DMS 273 (cell line): ENCODE measurements at regions not wholly inside any gene's neighbourhood (a gene's known extent, or its start where the extent isn't known, plus 50 kb on each side); places are given as distances from the start of the nearest gene placed in this dataset.
"Not testable (repeated sequence)": the region's sequence is repeated elsewhere in the genome, so short reads cannot be mapped to it uniquely, and the experiment has no call there.

Source experiments
- DNase-seq: peaks from one replicate; lab custom pipeline; 2025; ENCODE audit not compliant: unreplicated experiment; lab: John Stamatoyannopoulos, UW

GRCh38 chr19:32067685-32068084 is 277.7 kb upstream of the ZNF507 start:
- no peak for DNase-seq

DNA sequence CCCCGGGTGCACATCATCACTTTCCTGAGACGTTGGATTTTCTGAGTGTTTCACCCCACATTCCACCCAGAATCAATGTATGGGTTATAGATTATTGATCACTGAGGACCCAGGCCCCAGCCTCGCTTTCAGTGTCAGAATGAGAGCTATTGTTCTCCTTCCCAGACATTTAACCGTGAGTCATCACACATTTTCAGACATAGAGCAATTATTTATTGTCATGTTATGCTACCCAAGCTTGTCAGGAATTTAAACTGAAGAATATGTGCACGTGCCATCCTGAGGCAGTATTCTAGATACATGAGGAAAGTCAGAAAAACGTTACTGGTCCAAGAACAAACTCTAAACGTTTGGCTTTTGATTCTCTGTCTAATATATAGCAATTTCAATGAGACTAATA is 276.6 kb upstream of the ZNF507 start:
- DNase-seq = no peak

DNA sequence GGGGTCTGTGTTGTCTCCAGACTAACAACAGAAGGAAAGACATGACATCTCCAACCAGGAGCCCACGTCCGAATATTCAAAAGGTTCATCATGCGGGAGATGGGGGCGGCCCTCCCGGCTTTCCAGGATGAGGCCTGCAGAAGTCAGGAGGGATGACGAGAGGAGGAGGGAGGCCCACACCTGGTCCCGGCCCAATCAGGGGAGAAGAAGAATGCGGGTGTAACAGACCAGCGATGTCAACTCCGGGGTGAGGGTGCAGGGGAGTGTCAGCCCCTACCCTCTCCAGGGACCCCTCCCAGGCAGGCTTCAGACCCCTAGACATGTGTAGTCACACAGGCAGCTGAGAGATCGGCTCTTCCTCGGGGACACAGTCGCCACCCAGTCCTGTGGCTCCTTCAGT is 275.3 kb upstream of the ZNF507 start:
- DNase-seq = no peak

GRCh38 chr19:32082028-32082427 is 263.4 kb upstream of the ZNF507 start:
- DNase-seq = no peak

DNA sequence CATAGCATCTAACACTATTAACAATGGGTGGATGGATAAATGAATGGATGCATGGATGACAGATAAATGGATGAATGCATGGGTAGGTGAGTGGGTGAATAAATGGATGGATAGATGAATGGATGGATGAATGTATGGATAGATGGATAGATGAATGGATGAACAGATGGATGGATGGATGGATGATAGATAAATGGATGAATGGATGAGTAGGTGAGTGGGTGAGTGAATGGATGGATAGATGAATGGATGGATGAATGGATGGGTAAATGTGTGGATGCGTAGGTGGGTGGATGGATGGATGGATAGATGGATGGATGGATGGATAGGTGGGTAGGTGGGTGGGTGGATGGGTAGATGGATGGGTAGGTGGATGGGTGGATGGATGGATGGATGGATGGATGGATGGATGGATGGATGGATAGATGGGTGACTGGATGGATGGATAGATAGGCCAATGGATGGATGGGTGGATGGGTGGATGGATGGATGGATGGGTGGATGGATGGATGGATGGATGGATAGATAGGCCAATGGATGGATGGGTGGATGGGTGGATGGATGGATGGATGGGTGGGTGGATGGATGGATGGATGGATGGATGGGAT is 260.6 kb upstream of the ZNF507 start:
- DNase-seq = not testable (repeated sequence)

DNA sequence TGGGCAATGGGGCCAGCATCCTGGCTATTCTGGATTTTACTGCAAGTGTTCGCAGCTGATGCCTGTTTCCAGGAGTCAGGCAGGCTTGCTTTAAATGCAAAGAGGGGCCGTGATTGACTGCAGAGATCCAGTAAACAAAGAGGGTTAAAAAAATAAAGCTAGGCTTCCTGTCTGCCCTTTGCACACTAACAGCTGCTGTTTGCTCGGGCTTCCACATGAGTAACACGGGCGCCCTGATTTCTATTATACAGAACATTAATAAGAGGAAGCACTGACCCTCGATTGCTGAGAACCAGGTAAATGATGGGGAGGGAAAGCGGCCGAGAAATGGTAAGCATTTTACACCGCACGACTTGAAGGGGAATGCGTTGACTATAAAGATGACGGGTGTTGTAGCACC is 254.2 kb upstream of the ZNF507 start:
- no peak for DNase-seq

GRCh38 chr19:32097011-32097410 is 248.4 kb upstream of the ZNF507 start:
- no peak for DNase-seq

DNA sequence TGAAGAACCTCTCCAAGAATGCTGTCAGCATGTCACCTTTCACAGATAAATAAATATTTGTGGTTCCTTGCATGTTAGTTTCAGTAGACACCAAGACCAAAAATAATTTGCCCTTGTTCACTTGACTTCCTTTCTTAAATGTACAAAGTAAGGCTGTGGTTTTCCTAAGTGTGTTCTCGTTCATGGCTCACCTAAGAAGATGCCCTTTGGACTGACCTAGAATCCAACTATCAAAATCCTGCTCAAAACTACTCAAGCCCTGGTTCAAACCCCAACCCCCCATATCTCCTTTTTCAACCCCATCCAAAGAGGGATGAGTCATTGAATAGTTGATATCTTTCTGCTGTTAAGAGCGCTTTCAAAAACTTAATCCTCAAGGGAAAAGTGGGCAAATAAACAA is 247.8 kb upstream of the ZNF507 start:
- no peak for DNase-seq

DNA sequence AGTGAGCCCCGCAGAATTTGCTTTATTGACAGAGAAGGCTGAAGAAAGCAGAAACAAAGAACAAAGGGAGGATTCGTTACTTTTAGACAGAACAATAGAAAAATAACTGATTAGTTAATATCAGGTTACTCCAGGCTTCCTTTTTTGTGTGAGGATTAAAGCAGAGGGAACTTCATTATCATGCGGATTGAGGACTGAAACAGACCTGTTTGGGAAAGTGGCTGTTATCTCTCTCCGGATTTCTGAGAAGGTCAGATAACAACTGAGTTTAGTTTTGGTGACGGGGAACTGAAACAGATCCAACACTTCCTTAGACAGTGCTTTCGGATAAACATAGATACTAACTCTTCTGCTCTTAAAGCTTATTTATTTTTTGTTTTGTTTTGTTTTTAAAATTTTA is 246.4 kb upstream of the ZNF507 start:
- DNase-seq = no peak

DNA sequence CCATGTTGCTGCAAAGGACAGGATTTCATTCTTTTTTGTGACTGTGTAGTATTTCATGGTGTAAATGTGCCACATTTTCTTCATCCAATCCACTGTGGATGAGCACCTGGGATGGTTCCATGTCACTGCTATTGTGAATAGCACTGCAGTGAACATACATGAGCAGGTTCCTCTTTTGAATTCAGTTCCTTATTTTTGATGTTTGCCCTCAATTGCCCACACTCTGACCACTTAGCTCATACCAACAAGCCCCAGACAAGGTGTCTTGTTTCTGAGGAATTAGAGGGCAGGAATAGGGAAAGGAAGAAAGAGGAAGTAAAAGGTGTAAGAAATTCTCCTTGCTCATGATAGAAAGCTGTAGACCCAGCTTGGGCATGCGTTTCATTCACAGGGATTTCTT is 244.2 kb upstream of the ZNF507 start:
- no peak for DNase-seq

DNA sequence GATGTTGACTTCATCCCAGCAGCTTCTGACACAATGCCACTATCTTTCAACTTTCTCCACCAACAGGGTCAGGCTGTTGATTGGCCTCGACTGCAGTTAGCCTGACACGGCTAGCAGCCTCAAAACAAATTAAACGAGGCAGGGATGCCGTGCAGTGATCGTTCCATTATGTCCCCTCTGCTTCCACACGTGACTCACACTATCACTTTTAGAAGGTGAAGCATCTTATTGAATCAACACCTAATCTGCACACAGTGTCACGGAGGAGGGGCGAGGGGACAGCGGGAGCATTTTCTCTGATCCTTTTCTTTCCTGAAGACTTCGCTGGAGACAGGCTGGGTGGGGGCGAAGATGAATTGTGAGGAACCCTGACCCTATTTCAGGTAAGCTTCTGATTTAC is 241.9 kb upstream of the ZNF507 start:
- no peak for DNase-seq

DNA sequence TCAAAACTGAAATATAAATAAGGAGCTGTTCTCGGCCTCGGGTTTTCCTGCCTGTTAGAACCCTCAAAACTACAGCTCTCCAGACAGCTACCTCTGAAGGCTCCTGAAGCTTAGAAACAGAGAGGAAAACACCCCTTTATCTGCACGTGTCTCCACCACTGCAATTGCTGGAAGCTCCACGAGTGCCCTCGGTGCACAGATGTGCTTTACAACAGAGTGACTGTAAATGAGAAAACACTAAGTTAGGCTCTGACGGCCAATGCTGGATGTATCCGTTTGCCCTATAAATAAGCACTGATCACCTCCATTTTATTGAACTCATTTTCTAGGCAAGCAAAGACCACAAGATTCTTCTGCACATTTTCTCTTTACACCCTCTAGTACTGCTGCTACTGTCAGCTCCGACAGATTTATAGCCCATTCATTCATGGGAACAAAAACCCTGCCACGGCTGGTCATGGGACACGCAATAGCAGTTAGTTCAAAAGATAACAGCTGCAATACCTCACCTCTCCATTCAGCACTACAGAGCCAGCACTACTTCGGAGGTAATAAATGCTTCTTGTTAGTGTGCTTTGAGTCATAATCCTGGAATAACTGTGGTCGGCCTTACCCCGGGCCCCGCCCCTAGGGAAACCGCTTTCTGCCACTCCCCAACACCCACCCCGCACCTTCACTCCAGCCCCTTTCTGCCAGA is 241.1 kb upstream of the ZNF507 start:
- DNase-seq = no peak

DNA sequence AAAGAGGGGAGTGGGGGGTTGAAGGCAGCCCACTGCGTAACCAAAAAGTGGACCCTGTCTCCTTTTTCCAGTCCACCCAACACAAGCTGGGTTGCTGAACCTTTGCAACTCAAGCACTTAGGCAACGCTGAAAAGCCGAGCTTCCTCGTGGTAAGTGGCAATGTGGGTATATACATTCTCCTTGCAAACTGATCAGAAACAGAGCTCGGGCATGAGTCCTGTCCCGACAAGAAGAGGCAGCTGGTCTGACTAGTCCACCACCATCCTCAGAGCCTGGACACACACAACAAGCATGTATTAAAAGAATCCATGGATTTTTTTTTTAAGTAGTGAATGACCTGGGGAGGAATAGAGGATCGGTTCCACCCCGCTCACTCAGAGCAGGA is 240.6 kb upstream of the ZNF507 start:
- DNase-seq = no peak

- no peak for DNase-seq
Measured at GRCh38 chr19:32105527-32106310, 239.7 kb upstream of the ZNF507 start.

- no peak for DNase-seq
Measured at GRCh38 chr19:32122258-32122657, 223.2 kb upstream of the ZNF507 start.

GRCh38 chr19:32123355-32123940 is 222.0 kb upstream of the ZNF507 start:
- no peak for DNase-seq

DNA sequence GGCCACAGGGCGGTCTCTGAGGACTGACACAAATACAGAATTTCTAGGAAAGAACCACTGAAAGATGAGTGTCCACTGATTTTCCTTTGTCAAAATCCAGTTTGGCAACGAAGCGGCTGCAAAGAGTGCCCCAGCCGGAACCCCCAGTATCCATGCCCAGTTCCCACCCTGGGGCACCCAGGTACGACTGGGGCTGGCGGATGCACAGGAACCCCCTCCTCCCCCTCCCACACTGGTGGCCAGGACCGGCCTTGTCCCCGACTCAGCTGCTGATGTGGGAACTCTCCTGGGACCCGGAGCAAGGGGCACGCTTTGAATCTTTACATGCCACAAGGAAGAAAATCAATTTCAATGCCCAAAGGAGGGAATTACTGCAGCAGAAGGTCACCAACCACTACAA is 220.8 kb upstream of the ZNF507 start:
- no peak for DNase-seq

- no peak for DNase-seq
Measured at GRCh38 chr19:32129141-32129540, 216.3 kb upstream of the ZNF507 start.

GRCh38 chr19:32130332-32130731 is 215.1 kb upstream of the ZNF507 start:
- no peak for DNase-seq

DNA sequence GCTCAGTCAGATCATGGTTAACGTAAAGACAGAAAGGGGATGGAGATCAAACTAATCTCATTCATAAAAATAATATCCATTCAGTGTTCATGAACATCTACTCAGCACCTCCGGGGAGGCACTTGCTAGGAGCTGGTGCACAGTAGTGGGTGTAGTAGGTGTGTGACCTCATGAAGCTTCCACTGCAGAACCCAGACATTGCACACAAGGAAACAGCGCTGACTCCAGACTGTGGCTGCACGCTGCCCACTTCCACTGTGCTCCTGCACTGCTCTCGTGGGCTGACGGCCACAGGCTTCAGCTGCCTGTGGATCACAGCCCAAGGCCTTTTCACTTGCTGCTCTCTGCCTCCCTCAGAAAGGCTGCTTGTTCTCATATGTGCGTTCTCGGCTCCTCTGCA is 214.4 kb upstream of the ZNF507 start:
- no peak for DNase-seq

DNA sequence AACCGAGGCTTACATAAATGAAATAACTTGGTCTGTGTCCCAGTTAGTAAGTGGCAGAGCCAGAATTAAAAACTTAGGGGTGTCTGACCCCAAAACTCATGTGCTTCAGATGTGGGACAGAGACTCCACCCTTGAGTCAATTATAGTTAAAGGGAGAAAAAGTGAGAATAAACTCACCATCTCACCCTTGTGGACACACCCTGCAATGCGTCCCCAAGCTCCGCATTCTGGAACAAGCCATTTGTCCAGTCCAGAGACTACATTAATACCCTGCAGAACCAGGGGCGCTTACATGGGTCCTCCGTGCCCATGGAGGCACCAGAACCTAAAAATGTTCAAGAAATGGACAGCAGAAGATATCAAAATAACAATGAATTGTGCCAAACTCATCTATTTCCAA is 207.0 kb upstream of the ZNF507 start:
- no peak for DNase-seq
